SK-N-SH treated with all-trans-retinoic acid at 6 μM for 48 hours (cell line): ENCODE measurements at regions not wholly inside any gene's neighbourhood (a gene's known extent, or its start where the extent isn't known, plus 50 kb on each side); places are given as distances from the start of the nearest gene placed in this dataset.

ENCODE experiments used
- BACH2 ChIP-seq: fragments of 250-450 bp; sonication (Bioruptor Pico); IDR thresholded peaks from 2 replicates; pipeline ENCODE4 v1.9.0; 2021; ENCODE audit warnings: mild to moderate bottlenecking, borderline replicate concordance
- CSDC2 ChIP-seq: fragments of 250-450 bp; sonication (Bioruptor Pico); IDR thresholded peaks from 2 replicates; pipeline ENCODE4 v1.5.0; 2020; ENCODE audit warnings: mild to moderate bottlenecking, moderate library complexity
- ESRRG ChIP-seq: fragments of 250-450 bp; sonication (Bioruptor Pico); IDR thresholded peaks from 2 replicates; pipeline ENCODE4 v1.6.1; 2021; ENCODE audit warnings: mild to moderate bottlenecking
- ISL1 ChIP-seq: fragments of 250-450 bp; sonication (Bioruptor Pico); IDR thresholded peaks from 2 replicates; pipeline ENCODE4 v2.1.2; 2022; ENCODE audit warnings: mild to moderate bottlenecking, moderate library complexity
- PPARA ChIP-seq: fragments of 250-450 bp; sonication (Bioruptor Pico); IDR thresholded peaks from 2 replicates; pipeline ENCODE4 v1.5.0; 2020; ENCODE audit warnings: mild to moderate bottlenecking, borderline replicate concordance
- RARB ChIP-seq: fragments of 250-450 bp; sonication (Bioruptor Pico); IDR thresholded peaks from 2 replicates; pipeline ENCODE4 v1.8.0; 2021; ENCODE audit warnings: mild to moderate bottlenecking, moderate library complexity
- ZFP3 ChIP-seq: fragments of 250-450 bp; sonication (Bioruptor Pico); IDR thresholded peaks from 2 replicates; pipeline ENCODE4 v1.5.0; 2020; ENCODE audit warnings: mild to moderate bottlenecking, moderate library complexity
- ZFP30 ChIP-seq: fragments of 450-650 bp; formaldehyde crosslinking; IDR thresholded peaks from 2 replicates; pipeline ENCODE4 v1.5.0; 2022; ENCODE audit warnings: mild to moderate bottlenecking, moderate library complexity
- ZNF565 ChIP-seq: fragments of 450-650 bp; formaldehyde crosslinking; conservative IDR thresholded peaks from 2 replicates; pipeline ENCODE4 v1.5.0; 2020; ENCODE audit warnings: low read depth, mild to moderate bottlenecking, moderate library complexity
- TF ChIP-seq, protein P1 (sequence below): fragments of 250-450 bp; sonication (Bioruptor Pico); IDR thresholded peaks from 2 replicates; pipeline ENCODE4 v1.8.0; 2020; ENCODE audit warnings: mild to moderate bottlenecking, moderate library complexity, borderline replicate concordance
- TF ChIP-seq, protein P2 (sequence below): fragments of 250-450 bp; sonication (Bioruptor Pico); IDR thresholded peaks from 2 replicates; pipeline ENCODE4 v1.5.1; 2021; ENCODE audit warnings: mild to moderate bottlenecking, moderate library complexity

DNA sequence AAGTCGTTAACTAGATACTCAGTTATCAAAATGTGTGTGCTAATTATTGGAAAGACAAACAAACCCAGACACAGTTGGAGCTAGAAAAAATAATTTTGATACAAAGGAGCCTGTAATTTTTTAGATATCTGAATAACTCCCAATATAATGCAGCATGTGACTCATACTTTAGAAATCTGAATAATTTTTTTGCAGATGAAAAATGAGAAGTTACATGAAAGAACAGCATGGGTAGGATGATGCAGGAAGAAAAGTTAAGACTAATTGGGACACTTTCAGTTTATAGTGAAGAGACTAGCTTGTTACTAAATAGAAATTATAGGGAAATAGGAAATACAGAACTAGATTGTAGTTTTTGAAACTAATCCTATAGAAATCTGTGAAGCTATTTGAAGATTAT is 945.8 kb downstream of the CBLN2 start:
- TF ChIP-seq PPARA (CRISPR knock-in tag) (no peak), ZFP3 (CRISPR knock-in tag) (no peak), ZNF565 (CRISPR knock-in tag) (no peak), BACH2 (CRISPR knock-in tag) (no peak), ZFP30 (no peak), RARB (CRISPR knock-in tag) (no peak), CSDC2 (CRISPR knock-in tag) (no peak), ESRRG (CRISPR knock-in tag) (no peak), ISL1 (no peak)
- TF ChIP-seq, protein P1, sequence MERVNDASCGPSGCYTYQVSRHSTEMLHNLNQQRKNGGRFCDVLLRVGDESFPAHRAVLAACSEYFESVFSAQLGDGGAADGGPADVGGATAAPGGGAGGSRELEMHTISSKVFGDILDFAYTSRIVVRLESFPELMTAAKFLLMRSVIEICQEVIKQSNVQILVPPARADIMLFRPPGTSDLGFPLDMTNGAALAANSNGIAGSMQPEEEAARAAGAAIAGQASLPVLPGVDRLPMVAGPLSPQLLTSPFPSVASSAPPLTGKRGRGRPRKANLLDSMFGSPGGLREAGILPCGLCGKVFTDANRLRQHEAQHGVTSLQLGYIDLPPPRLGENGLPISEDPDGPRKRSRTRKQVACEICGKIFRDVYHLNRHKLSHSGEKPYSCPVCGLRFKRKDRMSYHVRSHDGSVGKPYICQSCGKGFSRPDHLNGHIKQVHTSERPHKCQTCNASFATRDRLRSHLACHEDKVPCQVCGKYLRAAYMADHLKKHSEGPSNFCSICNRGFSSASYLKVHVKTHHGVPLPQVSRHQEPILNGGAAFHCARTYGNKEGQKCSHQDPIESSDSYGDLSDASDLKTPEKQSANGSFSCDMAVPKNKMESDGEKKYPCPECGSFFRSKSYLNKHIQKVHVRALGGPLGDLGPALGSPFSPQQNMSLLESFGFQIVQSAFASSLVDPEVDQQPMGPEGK (CRISPR knock-in tag), result no peak
- TF ChIP-seq, protein P2, sequence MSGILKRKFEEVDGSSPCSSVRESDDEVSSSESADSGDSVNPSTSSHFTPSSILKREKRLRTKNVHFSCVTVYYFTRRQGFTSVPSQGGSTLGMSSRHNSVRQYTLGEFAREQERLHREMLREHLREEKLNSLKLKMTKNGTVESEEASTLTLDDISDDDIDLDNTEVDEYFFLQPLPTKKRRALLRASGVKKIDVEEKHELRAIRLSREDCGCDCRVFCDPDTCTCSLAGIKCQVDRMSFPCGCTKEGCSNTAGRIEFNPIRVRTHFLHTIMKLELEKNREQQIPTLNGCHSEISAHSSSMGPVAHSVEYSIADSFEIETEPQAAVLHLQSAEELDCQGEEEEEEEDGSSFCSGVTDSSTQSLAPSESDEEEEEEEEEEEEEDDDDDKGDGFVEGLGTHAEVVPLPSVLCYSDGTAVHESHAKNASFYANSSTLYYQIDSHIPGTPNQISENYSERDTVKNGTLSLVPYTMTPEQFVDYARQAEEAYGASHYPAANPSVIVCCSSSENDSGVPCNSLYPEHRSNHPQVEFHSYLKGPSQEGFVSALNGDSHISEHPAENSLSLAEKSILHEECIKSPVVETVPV (CRISPR knock-in tag), result no peak
